ENCODE measurements at regions not wholly inside any gene's neighbourhood (a gene's known extent, or its start where the extent isn't known, plus 50 kb on each side); places are given as distances from the start of the nearest gene placed in this dataset.

- TF ChIP-seq CTCF (IDR thresholded peaks at IDR 0.05; ENCODE audit: control extremely low read depth in 1 of 3, insufficient read depth in 1 of 3, low read depth in 1 of 3, low read length in 3 of 3) = no peak
- TF ChIP-seq PHF8 (conservative IDR thresholded peaks at IDR 0.05; ENCODE audit: low read depth, low read length) = no peak
- no peak for TF ChIP-seq SP1 (IDR thresholded peaks at IDR 0.05; ENCODE audit: low read depth, low read length)
These were observed 231.2 kb upstream of the CADM2 start for GRCh38 chr3:84727616-84728015.
